ENCODE measurements at regions not wholly inside any gene's neighbourhood (a gene's known extent, or its start where the extent isn't known, plus 50 kb on each side); places are given as distances from the start of the nearest gene placed in this dataset.

- POLR2A ChIA-PET (ENCODE audit: partially characterized antibody): no interaction called here
- Histone ChIP-seq H4K8ac (ENCODE audit: extremely low read depth, insufficient read depth, low read length) (no peak overlapping the region), H3K27me3 (replicated peaks in 1 of 4; ENCODE audit: control insufficient read depth in 3 of 4, extremely low read depth in 1 of 4, insufficient read depth in 3 of 4, low read length in 3 of 4) (no peaks in the 10 kb centered on the region), H2BK5ac (ENCODE audit: low read depth, low read length) (no peak overlapping the region), H4K91ac (replicated peaks; ENCODE audit: insufficient read length, low read length) (no peak overlapping the region), H3K14ac (ENCODE audit: insufficient read length) (no peak overlapping the region), H3K79me1 (ENCODE audit: low read depth, low read length) (no peaks in the 10 kb centered on the region), H3K23ac (ENCODE audit: insufficient read length) (no peak overlapping the region), H2BK12ac (ENCODE audit: low read depth, low read length) (no peak overlapping the region), H3K9me3 (ENCODE audit: insufficient read depth in 2 of 2, low read depth in 1 of 2, low read length in 1 of 2) (no peaks in the 10 kb centered on the region), H3K9ac (replicated peaks in 1 of 4; ENCODE audit: extremely low read depth in 1 of 4, low read depth in 3 of 4, low read length in 3 of 4) (no peak overlapping the region), H4K20me1 (replicated peaks in 1 of 2; ENCODE audit: control insufficient read depth in 1 of 2, insufficient read depth in 2 of 2, low read length in 2 of 2) (no peaks in the 10 kb centered on the region), H3K27ac (ENCODE audit: low read depth, low read length) (no peak overlapping the region), H2AK5ac (ENCODE audit: low read depth, low read length) (no peak overlapping the region), H2BK15ac (ENCODE audit: low read length) (no peak overlapping the region), H3K4ac (replicated peaks; ENCODE audit: insufficient read length, low read depth, low read length) (no peak overlapping the region), H3K56ac (replicated peaks; ENCODE audit: insufficient read length, low read depth, low read length) (no peak overlapping the region), H3K23me2 (ENCODE audit: low read depth, low read length) (no peaks in the 10 kb centered on the region), H3K36me3 (ENCODE audit: control insufficient read depth in 2 of 4, insufficient read depth in 4 of 4, low read length in 3 of 4) (no peaks in the 10 kb centered on the region), H3K18ac (ENCODE audit: extremely low read depth, low read length) (no peak overlapping the region), H3K4me2 (ENCODE audit: insufficient read depth in 1 of 2, low read depth in 2 of 2, low read length in 2 of 2) (no peak overlapping the region), H2BK20ac (ENCODE audit: low read length) (no peak overlapping the region), H3K4me1 (replicated peaks in 1 of 4; ENCODE audit: control insufficient read depth in 3 of 4, insufficient read depth in 4 of 4, low read length in 3 of 4) (no peaks in the 10 kb centered on the region), H4K5ac (ENCODE audit: insufficient read length, low read depth, low read length) (no peak overlapping the region), H3K79me2 (ENCODE audit: control insufficient read depth in 1 of 2, insufficient read depth in 2 of 2, low read length in 2 of 2) (no peaks in the 10 kb centered on the region), H3K4me3 (ENCODE audit: extremely low read depth in 1 of 4, insufficient read depth in 2 of 4, low read depth in 3 of 4, low read length in 4 of 4) (no peak overlapping the region), H2BK120ac (replicated peaks; ENCODE audit: low read depth, low read length) (no peak overlapping the region), H2AFZ (ENCODE audit: low read length) (no peak overlapping the region)
- FAIRE-seq (no peak), DNase-seq (ENCODE audit: low read depth in 1 of 2, low spot score in 2 of 2) (no peak)
- WGBS, 2 experiments (ENCODE audit: extremely low coverage in 1 of 2, insufficient coverage in 1 of 2, insufficient read length in 1 of 2, insufficient replicate concordance in 2 of 2, low coverage in 1 of 2, low lambda C conversion rate in 2 of 2, missing lambda C conversion rate in 1 of 2): 81% methylated on average over 1 of the region's 1 CpG; no CpG with 5 or more reads in 1 of the 2 experiments
- CTCF ChIA-PET (ENCODE audit: partially characterized antibody): no interaction called here
- TF ChIP-seq HDAC6 (IDR thresholded peaks at IDR 0.05; ENCODE audit: low read depth, low read length) (no peak), NRF1 (IDR thresholded peaks at IDR 0.05; ENCODE audit: low read depth, low read length) (no peak), EP300 (IDR thresholded peaks at IDR 0.05; ENCODE audit: borderline replicate concordance in 1 of 2, low read depth in 2 of 2, low read length in 2 of 2) (no peak), TEAD4 (IDR thresholded peaks at IDR 0.05; ENCODE audit: low read depth, low read length) (no peak), BRCA1 (IDR thresholded peaks at IDR 0.05; ENCODE audit: low read depth, low read length) (no peak), JUN (IDR thresholded peaks at IDR 0.05; ENCODE audit: low read depth, low read length) (no peak)
These were observed 513.4 kb downstream of the ZNF385D start for GRCh38 chr3:21237638-21238037.
